ENCODE measurements at regions not wholly inside any gene's neighbourhood (a gene's known extent, or its start where the extent isn't known, plus 50 kb on each side); places are given as distances from the start of the nearest gene placed in this dataset.

DNA sequence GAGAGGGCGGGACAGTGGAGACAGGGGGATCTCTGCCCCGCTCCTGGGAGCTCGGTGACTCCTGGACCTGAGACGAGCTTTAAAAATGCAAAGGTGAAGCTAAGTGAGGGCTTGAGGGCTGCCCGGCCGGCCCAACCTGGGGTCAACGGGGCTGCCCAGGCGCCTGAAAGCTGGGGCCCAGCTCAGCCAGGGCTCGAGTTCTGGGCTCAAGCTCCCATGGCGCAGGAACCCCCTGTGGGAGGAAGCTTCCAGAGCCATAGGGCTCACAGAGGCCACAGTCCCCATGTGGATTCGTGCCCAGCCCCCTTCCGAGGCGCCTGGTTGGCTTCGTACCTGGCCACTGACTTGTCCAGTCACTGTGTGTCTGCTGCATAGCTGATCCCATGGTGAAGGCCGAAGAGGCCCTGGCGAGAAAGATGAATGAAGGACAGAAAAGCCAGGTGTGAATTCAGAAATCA, 75.8 kb upstream of the GSE1 start:
- TF ChIP-seq, protein P1, sequence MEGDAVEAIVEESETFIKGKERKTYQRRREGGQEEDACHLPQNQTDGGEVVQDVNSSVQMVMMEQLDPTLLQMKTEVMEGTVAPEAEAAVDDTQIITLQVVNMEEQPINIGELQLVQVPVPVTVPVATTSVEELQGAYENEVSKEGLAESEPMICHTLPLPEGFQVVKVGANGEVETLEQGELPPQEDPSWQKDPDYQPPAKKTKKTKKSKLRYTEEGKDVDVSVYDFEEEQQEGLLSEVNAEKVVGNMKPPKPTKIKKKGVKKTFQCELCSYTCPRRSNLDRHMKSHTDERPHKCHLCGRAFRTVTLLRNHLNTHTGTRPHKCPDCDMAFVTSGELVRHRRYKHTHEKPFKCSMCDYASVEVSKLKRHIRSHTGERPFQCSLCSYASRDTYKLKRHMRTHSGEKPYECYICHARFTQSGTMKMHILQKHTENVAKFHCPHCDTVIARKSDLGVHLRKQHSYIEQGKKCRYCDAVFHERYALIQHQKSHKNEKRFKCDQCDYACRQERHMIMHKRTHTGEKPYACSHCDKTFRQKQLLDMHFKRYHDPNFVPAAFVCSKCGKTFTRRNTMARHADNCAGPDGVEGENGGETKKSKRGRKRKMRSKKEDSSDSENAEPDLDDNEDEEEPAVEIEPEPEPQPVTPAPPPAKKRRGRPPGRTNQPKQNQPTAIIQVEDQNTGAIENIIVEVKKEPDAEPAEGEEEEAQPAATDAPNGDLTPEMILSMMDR (IDR thresholded peaks at IDR 0.05), result no peak
- TF ChIP-seq POLR2A (IDR thresholded peaks at IDR 0.05), result no peak
